COLO668 (cell line): ENCODE measurements at regions not wholly inside any gene's neighbourhood (a gene's known extent, or its start where the extent isn't known, plus 50 kb on each side); places are given as distances from the start of the nearest gene placed in this dataset.

Source experiments
- DNase-seq: peaks from one replicate; lab custom pipeline; 2025; ENCODE audit not compliant: unreplicated experiment; lab: John Stamatoyannopoulos, UW

DNA sequence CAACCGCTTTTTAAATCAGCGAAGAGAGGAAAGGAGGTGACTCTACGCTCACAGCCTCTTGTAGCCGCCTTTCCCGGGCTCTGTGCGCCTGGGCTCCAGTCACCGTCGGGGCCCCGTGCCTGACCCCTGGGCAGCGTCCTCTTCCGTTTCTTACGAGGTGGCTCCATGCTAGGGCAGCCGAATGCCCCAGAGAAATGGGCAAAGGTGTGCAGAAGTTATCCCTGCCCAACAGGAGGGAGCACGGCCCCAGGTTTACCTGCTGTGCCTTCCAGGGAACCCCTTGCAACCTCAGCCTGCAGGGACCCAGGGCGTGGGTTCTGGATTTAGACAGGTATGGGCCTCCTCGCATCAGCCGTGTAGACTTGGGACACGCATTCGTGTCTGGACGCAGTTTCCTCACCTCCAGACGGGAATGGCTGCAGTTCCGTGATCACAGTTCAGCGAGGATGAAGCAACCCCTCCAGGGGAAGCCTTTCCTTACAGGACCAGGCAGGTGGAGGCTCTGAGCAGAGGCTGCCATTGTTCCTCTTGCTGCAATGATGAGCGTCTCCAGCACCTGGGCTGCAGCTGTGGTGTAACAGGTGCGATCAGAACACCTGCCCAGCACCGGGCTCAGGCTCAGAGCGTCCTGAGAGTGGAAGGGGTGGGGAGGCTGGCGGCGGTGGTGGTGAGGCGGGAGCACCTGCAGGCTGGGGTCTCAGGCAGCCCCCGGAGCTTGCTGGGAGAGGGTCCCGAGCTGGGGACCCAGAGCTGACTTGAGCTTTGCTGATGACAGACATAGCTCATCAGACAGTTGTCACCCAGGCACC, 81.3 kb upstream of the BHLHE23 start:
- peak; percentile 38 for DNase-seq

DNA sequence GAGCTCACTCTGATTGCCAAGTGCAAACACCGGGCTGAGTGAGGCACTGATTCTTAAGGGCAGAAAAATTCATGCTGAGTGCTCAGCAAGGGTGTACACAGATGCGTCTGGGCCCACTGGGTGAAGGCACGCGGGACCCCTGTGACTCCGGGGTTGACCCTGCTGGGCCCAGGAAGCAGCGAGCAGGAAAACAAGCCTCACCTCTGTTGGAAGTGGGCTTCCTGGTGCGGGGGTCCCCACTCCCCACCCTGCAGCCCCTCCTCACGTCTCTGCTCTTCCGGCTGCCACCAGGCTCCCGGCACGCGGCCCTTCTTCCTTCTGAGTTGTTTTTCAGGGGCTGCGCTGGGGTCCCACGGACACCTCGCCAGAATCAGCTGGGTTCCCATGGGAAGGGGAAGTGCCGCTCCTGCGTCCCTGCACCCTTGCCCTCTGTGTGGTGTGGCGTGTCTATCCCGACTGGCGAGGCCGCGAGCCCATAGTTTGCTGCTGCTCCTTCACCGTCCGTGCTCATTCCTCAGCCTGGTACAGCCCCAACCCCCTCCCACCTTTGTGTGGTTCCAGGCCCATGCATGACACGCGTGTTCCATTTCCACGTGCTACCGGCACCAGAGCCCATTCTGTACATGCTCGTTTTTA, 80.6 kb upstream of the BHLHE23 start:
- DNase-seq = no peak

GRCh38 chr20:63086421-63087235, 79.9 kb upstream of the BHLHE23 start:
- no peak for DNase-seq

DNA sequence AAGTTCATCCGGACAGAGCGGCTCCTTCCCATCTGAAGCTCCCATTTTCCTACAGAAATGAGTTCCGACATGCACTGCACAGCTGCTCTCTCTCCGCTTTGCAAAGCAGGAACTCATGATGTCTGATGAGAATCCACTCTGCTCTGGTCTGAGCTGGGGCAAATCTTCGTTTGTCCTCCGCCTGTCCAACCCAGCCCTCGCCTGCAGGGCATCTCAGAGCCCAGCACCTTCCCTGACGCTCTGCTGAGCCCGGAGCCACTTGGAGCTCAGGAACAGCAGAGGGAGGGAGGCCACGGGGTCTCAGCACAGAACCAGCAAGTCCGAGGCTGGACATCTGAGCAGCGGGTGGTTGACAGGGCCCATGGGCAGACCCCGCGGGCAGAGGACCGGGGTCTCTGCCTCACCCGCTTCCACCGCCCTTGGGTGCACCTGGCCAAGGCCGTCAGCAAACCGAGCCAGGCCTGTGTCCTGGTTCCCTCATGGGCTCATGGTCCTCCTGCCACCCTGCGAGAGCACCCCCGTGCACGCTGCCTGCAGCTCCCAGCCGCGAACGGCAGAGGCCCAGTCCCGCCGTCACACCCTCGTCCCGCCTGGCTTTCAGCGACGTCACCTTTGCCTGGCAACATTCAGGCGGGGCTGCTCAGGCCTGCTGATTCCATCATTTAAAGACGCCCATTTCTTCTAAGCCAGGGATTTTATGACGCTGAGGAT, 78.5 kb upstream of the BHLHE23 start:
- no peak for DNase-seq

- no peak for DNase-seq
Observed at GRCh38 chr20:63084563-63084927, 77.8 kb upstream of the BHLHE23 start.

DNA sequence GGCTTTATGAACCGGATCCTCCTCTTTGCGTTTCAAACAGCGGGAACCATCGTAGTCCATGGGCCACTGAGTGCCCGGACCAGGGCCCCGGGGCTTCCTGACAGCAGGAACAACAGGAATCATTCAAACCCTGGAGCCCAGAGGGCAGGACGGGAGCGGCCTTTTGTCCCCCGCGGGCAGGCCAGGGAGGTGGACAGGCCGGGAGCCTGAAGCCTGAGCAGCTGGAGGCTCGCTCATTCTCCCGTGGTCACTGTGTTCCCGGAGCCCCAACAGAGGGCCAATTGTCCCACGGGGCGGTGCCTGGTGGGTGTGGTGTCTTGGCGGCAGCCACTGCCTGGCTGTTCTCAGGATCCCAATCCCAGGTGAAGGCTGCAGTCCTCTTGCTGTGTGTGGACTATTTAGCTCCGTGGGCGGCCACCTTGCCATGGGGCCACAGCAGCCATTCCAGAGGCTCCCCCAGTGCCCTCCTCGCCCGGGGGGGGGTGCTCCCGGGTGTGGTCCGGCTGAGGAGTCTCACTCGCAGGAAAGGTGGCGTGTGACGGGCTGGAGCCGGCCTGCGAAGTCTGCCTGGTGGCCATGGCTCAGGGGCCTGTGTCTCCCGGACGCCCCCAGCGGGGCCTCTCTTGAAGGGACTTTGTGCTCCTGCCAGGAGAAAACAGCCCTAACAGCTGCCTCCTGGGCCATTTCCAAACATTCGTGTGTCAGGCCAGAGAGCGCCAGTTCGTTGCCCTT, 77.2 kb upstream of the BHLHE23 start:
- DNase-seq = no peak

DNA sequence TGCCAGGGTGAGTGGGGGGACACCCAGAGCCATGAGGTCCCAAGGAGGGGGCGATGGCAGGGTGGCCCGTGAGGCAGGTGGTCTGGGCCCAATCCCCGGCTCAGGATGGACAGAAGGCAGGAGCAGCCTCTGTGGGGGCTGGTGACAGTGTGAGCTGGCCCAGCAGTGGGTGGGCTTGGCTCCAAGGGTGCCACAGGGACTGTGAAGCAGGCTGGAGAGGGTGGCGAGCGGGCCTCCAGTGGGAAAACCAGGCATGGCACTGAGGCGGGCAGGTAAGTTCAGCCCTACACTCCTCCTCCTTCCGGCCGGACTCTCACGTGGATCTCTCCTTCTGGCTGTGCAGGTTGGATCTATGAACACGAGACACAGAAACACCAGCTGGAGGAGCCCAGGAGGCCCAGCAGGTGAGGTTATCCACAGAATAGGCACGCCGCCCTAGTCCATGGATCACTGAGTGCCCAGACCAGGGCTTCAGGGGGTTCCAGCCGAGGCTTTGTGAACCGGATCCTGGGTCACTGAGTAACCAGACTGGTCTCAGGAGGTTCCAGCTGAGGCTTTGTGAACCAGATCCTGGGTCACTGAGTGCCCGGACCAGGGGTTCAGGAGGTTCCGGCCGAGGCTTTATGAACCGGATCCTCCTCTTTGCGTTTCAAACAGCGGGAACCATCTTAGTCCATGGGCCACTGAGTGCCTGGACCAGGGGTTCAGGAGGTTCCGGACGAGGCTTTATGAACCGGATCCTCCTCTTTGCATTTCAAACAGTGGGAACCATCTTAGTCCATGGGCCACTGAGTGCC, 76.4 kb upstream of the BHLHE23 start:
- no peak for DNase-seq

- DNase-seq = no peak
Observed at GRCh38 chr20:63082308-63082938, 75.7 kb upstream of the BHLHE23 start.

DNA sequence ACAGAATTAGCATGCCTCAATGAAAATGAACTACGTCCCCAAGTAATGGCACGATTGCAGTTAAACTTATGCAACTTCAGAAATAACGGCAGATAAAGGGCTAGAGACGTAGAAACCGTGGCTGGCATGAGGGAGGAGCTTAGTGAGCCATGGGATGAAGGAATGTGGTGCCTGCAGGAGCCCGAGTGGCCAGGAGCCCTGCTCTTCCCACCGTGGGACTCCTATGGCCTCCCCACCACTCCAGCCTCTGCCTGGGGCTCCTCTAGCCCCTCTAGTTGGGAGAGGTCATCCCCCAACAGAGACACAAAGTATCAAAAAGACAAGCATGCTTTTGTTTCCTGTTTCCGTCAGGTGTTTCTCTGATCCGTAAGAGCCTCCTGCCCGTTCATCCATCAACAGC, 75.1 kb upstream of the BHLHE23 start:
- no peak for DNase-seq

GRCh38 chr20:63081351-63081750, 74.6 kb upstream of the BHLHE23 start:
- no peak for DNase-seq

GRCh38 chr20:63080811-63081210, 74.0 kb upstream of the BHLHE23 start:
- no peak for DNase-seq

GRCh38 chr20:63080411-63080810, 73.6 kb upstream of the BHLHE23 start:
- no peak for DNase-seq

DNA sequence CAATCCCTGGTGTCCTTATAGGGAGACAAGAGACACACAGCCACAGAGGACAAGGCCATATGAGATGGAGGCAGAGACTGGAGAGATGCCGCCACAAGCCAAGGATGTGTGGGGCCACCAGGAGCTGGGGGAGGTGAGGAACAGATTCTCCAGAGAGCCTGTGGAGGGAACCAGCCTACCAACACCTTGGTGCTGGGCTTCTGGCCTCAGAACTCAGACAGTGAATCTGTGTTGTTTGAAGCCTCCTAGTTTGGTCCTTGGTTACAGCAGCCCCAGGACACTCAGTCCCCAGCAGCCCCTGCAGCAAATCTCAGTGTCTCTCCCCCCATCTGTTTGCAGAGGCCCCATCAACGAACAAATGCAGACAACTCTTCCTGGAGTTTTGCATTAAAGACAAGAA, 73.2 kb upstream of the BHLHE23 start:
- no peak for DNase-seq

DNA sequence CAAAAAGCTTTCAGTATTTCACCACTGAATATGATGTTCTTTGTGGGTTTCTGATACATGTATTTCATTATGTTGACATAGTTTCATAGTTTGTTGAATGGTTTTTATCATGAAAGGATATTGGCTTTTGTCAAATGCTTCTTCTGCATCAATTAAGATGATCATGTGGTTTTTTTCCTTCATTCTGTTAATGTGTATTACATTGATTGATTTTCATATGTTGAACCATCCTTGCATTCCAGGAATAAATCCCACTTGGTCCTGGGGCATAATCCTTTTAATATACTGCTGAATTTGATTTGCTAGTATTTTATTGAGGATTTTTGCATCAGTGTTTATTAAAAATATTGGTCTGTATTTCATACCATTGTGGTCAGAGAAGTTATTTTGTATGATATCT, 70.9 kb upstream of the BHLHE23 start:
- no peak for DNase-seq

- DNase-seq = no peak
Observed at GRCh38 chr20:63076421-63076820, 69.7 kb upstream of the BHLHE23 start.

GRCh38 chr20:63074631-63075030, 67.9 kb upstream of the BHLHE23 start:
- DNase-seq = no peak

DNA sequence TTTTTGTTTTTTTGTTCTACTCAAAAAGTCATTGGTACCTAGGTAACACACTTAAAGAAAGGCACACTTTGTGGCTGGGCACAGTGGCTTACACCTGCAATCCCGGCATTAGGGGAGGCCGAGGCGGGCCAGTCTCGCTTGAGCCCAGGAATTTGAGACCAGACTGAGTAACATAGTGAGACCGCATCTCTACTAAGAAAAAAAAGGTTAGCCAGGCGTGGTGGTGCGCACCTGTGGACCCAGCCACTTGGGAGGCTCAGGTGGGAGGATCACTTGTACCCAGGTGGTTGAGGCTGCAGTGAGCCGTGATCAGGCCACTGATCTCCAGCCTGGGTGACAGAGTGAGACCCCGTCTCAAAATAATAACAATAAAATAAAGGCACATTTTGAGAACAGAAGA, 67.4 kb upstream of the BHLHE23 start:
- no peak for DNase-seq

- DNase-seq = no peak
Observed at GRCh38 chr20:63073738-63074065, 66.9 kb upstream of the BHLHE23 start.

DNA sequence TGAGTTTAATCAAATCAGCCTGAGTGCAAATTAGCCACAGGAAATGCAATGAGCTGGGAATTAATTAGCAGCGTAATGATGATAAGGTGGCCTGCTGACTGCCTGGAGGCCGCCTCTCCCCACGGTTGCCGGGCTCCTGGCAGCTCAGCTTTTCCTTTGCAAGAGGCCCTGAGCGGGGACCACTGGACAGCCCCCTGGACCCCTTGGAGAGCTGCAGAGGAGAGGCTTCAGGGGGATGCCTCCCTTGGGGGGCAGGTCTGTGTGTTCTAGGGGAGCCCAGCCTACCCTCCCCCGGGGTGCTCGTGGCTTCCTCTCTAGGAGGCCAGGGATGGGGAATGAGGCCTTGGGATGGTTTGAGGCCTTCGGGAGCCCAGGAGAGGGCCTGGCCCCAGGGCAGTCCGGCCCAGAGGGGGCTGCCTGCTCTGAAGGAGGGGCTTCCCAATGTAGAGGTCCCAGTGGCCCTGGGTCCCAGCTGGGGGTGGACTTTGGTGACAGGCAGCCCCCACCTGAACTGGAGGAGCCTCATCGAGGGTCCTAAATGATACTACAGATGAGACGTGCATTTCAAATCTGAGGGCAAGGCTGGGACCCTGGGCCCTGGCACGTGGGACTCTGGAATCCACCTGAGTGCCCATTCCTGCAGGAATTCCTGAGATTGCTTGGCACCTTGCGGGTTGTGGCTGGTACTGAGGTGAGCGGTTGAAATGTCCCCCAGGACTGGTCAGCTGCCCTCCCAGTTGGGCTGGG, 66.4 kb upstream of the BHLHE23 start:
- no peak for DNase-seq
